PC-3 (cell line): ENCODE measurements at regions not wholly inside any gene's neighbourhood (a gene's known extent, or its start where the extent isn't known, plus 50 kb on each side); places are given as distances from the start of the nearest gene placed in this dataset.
"Not testable (repeated sequence)": the region's sequence is repeated elsewhere in the genome, so short reads cannot be mapped to it uniquely, and the experiment has no call there.

Experiments used
- ATAC-seq: fragments of 200-7000 bp; cut with Tn5 transposase; 2 replicates; pipeline ENCODE4 v1.9.1; 2020; ENCODE audit warnings: mild to moderate bottlenecking, moderate library complexity
- BruUV-seq: library from RNA; stranded (reverse); fragments of 400-500 nt; replicated peaks from 2 replicates; lab custom pipeline; 2021; lab: Mats Ljungman, UMichigan
- CTCF ChIA-PET: fragments of 300-600 bp; sonication (Branson Sonifier 250); formaldehyde crosslinking; loops from one replicate; lab custom pipeline; 2022; ENCODE audit warnings: antibody characterized with exemption; lab: Charles Lee
- POLR2A ChIA-PET: fragments of 300-600 bp; sonication (Branson Sonifier 250); formaldehyde crosslinking; loops from one replicate; lab custom pipeline; 2022; ENCODE audit warnings: antibody characterized with exemption; ENCODE audit not compliant: unreplicated experiment; lab: Charles Lee
- DNase-seq: peaks from one replicate; pipeline ENCODE4 v3.0.0-alpha.2; 2015
- H2AFZ ChIP-seq: fragments of 300-600 bp; sonication (generic); 2 replicates; pipeline ENCODE4 v1.6.0; 2016; ENCODE audit warnings: antibody characterized with exemption, low read length
- H3F3A ChIP-seq: fragments of 300-600 bp; sonication (generic); one replicate; pipeline ENCODE4 v1.6.0; 2017; ENCODE audit warnings: antibody characterized with exemption, low read length, control low read depth, mild to moderate bottlenecking; ENCODE audit not compliant: unreplicated experiment
- H3K27ac ChIP-seq: fragments of 300-600 bp; sonication (generic); 2 replicates; pipeline ENCODE4 v1.5.1; 2016; ENCODE audit warnings: mild to moderate bottlenecking, low read length
- H3K27me3 ChIP-seq: fragments of 300-600 bp; sonication (generic); 2 replicates; pipeline ENCODE4 v1.6.1; 2016; ENCODE audit warnings: low read length, mixed read lengths
- H3K36me3 ChIP-seq: fragments of 300-600 bp; sonication (generic); 2 replicates; pipeline ENCODE4 v1.6.1; 2016; ENCODE audit warnings: low read depth, mixed run types, low read length, mixed read lengths
- H3K4me1 ChIP-seq: fragments of 300-600 bp; sonication (generic); 2 replicates; pipeline ENCODE4 v1.5.1; 2016; ENCODE audit warnings: low read length; ENCODE audit not compliant: insufficient read depth
- H3K4me2 ChIP-seq: fragments of 300-600 bp; sonication (generic); 2 replicates; pipeline ENCODE4 v1.6.0; 2016; ENCODE audit warnings: low read length
- H3K4me3 ChIP-seq: fragments of 300-600 bp; sonication (generic); 2 replicates; pipeline ENCODE4 v1.5.1; 2016; ENCODE audit warnings: mild to moderate bottlenecking, low read length, mixed read lengths
- H3K79me2 ChIP-seq: fragments of 300-600 bp; sonication (generic); 2 replicates; pipeline ENCODE4 v1.6.1; 2017; ENCODE audit warnings: low read length, mixed read lengths
- H3K9ac ChIP-seq: fragments of 300-600 bp; sonication (generic); 2 replicates; pipeline ENCODE4 v1.6.0; 2016; ENCODE audit warnings: mild to moderate bottlenecking, low read length
- H3K9me2 ChIP-seq: fragments of 300-600 bp; sonication (generic); replicated peaks from 2 replicates; pipeline ENCODE4 v1.6.1; 2016; ENCODE audit warnings: mixed run types, low read length, mixed read lengths
- H3K9me3 ChIP-seq: fragments of 300-600 bp; sonication (generic); 2 replicates; pipeline ENCODE4 v1.6.1; 2016; ENCODE audit warnings: low read length, mixed read lengths
- H4K20me1 ChIP-seq: fragments of 300-600 bp; sonication (generic); 2 replicates; pipeline ENCODE4 v1.6.1; 2016; ENCODE audit warnings: low read length, mixed read lengths
- EZH2 ChIP-seq: fragments of 300-600 bp; sonication (generic); IDR thresholded peaks from one replicate; pipeline ENCODE4 v1.6.1; 2017; ENCODE audit warnings: antibody characterized with exemption, mild to moderate bottlenecking, low read length; ENCODE audit not compliant: unreplicated experiment
- EZH2phosphoT487 ChIP-seq: fragments of 300-600 bp; sonication (generic); IDR thresholded peaks from 2 replicates; pipeline ENCODE4 v1.6.1; 2018; ENCODE audit warnings: mild to moderate bottlenecking, antibody characterized with exemption, low read length, borderline replicate concordance
- intact Hi-C: fragments of 100-400 bp; cut with micrococcal nuclease; formaldehyde crosslinking; loops from 2 replicates; pipeline ENCODE4 v1.9.0; 2023
- TF ChIP-seq, protein P1 (sequence below): fragments of 300-600 bp; sonication (generic); conservative IDR thresholded peaks from 2 replicates; pipeline ENCODE4 v1.5.1; 2017; ENCODE audit warnings: antibody characterized with exemption, low read depth, mild to moderate bottlenecking, low read length

DNA sequence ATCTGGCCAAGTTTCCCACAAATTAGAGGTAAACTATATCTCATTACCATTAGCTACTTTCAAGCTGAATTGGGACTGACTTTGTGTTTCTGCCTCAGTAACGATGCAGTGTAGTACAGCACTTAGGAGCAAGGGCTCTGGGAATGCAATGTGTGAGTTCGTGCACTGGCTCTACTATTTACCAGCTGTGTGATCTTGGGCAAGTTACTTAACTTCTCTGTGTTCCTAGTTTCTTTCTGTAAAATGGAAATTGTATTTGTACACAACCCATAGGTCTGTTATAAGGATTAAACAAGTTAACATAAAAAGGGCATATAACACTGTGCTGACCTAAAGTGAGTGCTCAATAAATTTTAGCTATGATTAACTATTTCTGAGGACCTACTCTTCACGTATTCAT, 65.0 kb upstream of the CSF1 start:
- no peaks in the 10 kb centered on the region for H4K20me1 ChIP-seq
- intact Hi-C loops, result no loop called here
- H3K4me3 ChIP-seq, result no peak overlapping the region
- H3K4me1 ChIP-seq, result peaks cover 10% of the 10 kb centered on the region
- no peak overlapping the region for H3K9ac ChIP-seq
- H3F3A ChIP-seq, result no peaks in the 10 kb centered on the region
- TF ChIP-seq EZH2phosphoT487, result no peak
- no peaks in the 10 kb centered on the region for H3K79me2 ChIP-seq
- ATAC-seq (no peak), DNase-seq (no peak)
- CTCF ChIA-PET, result no interaction called here
- H2AFZ ChIP-seq, result no peak overlapping the region
- H3K4me2 ChIP-seq, result no peak overlapping the region
- H3K27ac ChIP-seq, result no peak overlapping the region
- H3K9me3 ChIP-seq, result no peaks in the 10 kb centered on the region
- no TSS peak for BruUV-seq
- H3K9me2 ChIP-seq, result no peaks in the 10 kb centered on the region
- H3K36me3 ChIP-seq, result no peaks in the 10 kb centered on the region
- POLR2A ChIA-PET, result no interaction called here
- H3K27me3 ChIP-seq, result no peaks in the 10 kb centered on the region

DNA sequence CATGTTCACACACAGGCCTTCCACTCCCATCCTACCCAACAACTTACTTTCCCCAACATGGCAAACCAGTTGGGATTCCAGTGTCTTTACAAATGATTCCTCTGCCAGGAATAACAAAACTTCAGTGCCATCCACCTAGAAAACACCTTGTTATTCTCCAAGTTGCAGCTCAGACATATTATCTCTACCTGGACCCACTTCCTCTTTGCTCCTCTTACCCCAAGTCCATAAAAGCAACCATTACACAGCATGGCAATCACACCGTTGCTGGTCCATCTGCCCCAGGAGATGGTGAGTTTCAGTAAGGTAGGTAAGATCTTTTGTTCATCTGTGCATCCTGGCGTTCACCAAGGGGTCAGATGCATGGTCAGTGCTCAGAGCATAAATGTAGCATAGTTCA, 66.0 kb upstream of the CSF1 start:
- Histone ChIP-seq H3K9ac (no peak overlapping the region), H3K27me3 (no peaks in the 10 kb centered on the region), H3K79me2 (no peaks in the 10 kb centered on the region), H3K9me3 (no peaks in the 10 kb centered on the region), H3K4me2 (no peak overlapping the region), H3K9me2 (no peaks in the 10 kb centered on the region), H3F3A (no peaks in the 10 kb centered on the region), H3K36me3 (no peaks in the 10 kb centered on the region), H3K27ac (no peak overlapping the region), H3K4me3 (no peak overlapping the region), H4K20me1 (no peaks in the 10 kb centered on the region), H3K4me1 (peaks cover 2% of the 10 kb centered on the region; the same call in 1 of the 2 replicates), H2AFZ (no peak overlapping the region)
- DNase-seq (no peak), ATAC-seq (no peak)
- CTCF ChIA-PET, result no interaction called here
- no TSS peak for BruUV-seq
- POLR2A ChIA-PET, result no interaction called here
- TF ChIP-seq, protein P1, sequence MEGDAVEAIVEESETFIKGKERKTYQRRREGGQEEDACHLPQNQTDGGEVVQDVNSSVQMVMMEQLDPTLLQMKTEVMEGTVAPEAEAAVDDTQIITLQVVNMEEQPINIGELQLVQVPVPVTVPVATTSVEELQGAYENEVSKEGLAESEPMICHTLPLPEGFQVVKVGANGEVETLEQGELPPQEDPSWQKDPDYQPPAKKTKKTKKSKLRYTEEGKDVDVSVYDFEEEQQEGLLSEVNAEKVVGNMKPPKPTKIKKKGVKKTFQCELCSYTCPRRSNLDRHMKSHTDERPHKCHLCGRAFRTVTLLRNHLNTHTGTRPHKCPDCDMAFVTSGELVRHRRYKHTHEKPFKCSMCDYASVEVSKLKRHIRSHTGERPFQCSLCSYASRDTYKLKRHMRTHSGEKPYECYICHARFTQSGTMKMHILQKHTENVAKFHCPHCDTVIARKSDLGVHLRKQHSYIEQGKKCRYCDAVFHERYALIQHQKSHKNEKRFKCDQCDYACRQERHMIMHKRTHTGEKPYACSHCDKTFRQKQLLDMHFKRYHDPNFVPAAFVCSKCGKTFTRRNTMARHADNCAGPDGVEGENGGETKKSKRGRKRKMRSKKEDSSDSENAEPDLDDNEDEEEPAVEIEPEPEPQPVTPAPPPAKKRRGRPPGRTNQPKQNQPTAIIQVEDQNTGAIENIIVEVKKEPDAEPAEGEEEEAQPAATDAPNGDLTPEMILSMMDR, result no peak
- no peak for TF ChIP-seq EZH2
- TF ChIP-seq EZH2phosphoT487, result no peak
- intact Hi-C loops, result no loop called here

DNA sequence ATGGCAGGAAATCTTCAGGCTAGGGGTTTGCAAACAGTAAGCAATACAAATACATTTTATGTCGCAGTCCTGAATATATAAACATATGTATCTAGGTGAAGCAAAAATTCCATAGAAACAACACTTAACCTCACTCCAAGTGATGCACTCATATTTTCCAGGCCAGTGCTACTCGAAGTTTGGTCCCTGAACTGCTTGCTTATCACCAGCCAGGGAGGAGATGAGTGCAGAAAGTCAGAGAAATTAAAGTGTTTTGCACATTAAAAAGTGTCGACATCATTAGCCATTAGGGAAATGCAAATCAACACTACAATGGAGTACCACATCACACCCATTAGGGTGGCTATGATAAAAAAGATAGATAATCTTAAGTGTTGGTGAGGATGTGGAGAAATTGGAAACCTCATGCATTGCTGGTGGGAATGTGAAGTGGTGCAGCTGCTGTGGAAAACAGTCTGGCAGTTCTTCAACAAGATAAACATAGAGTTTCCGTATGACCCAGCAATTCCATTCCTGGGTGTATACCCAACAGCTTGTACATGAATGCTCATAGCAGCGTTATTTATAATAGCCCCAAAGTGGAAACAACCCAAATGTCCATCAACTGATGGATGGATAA, 70.5 kb upstream of the CSF1 start:
- CTCF ChIA-PET, result interaction anchor here (0.6 kb wide), 1 partner anchor 191 kb away, joined by 3 read pairs; no protein-coding TSS in a partner anchor
- no peaks in the 10 kb centered on the region for H3K9me2 ChIP-seq
- no TSS peak for BruUV-seq
- DNase-seq (no peak), ATAC-seq (no peak)
- no peaks in the 10 kb centered on the region for H3K79me2 ChIP-seq
- no peaks in the 10 kb centered on the region for H3F3A ChIP-seq
- no peak overlapping the region for H3K9ac ChIP-seq
- no peaks in the 10 kb centered on the region for H3K36me3 ChIP-seq
- no peaks in the 10 kb centered on the region for H3K27me3 ChIP-seq
- no peak overlapping the region for H3K4me3 ChIP-seq
- H2AFZ ChIP-seq, result no peak overlapping the region
- H3K4me1 ChIP-seq, result peaks cover 17% of the 10 kb centered on the region
- H3K27ac ChIP-seq, result no peak overlapping the region
- no peak overlapping the region for H3K4me2 ChIP-seq
- no peaks in the 10 kb centered on the region for H3K9me3 ChIP-seq
- POLR2A ChIA-PET, result no interaction called here
- no peaks in the 10 kb centered on the region for H4K20me1 ChIP-seq
- intact Hi-C loops, result no loop called here
- no peak for TF ChIP-seq EZH2
- TF ChIP-seq, protein P1, result no peak
- TF ChIP-seq EZH2phosphoT487, result no peak

DNA sequence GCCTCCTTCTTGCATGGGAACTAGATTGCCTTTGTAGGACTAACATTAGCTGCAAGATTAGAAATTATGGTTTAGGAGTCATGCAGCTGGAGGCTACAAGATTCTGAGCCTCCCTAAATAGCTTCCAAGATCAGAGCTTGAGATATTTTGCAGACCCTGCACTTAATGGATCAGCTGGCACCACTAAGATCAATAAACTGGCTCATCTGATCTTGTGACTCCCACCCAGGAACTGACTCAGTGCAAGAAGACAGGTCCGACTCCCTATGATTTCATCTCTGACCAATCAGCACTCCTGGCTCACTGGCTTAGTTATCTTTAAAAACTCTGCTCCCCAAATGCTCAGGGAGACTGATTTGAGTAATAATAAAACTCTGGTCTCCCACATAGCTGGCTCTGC, 71.4 kb upstream of the CSF1 start:
- Histone ChIP-seq H3K4me2 (peak overlapping the region; percentile 9; the same call in 1 of the 2 replicates), H3K4me1 (peaks cover 17% of the 10 kb centered on the region), H3K27ac (peak overlapping the region; percentile 51), H2AFZ (peak overlapping the region; percentile 31; the same call in 1 of the 2 replicates)
- H3K9me2 ChIP-seq, H3K9ac ChIP-seq, H3K79me2 ChIP-seq, H3K9me3 ChIP-seq, H3K36me3 ChIP-seq, POLR2A ChIA-PET, BruUV-seq, H3K27me3 ChIP-seq, H3K4me3 ChIP-seq, H4K20me1 ChIP-seq, H3F3A ChIP-seq: not testable (repeated sequence)
- intact Hi-C loops, result loop anchor here (2.0 kb wide), 1 partner anchor 56 kb away; no protein-coding TSS in a partner anchor
- CTCF ChIA-PET, result interaction anchor here (0.6 to 0.8 kb wide), 2 partner anchors 190 to 646 kb away, joined by 3 to 4 read pairs; no protein-coding TSS in a partner anchor
- DNase-seq, result peak; percentile 40
- peak; percentile 15; the same call in 1 of the 2 replicates for ATAC-seq
